Keratinocyte (primary cell): ENCODE measurements at regions not wholly inside any gene's neighbourhood (a gene's known extent, or its start where the extent isn't known, plus 50 kb on each side); places are given as distances from the start of the nearest gene placed in this dataset.

Experiments
- DNase-seq: peaks from one replicate; pipeline ENCODE4 v3.0.0-alpha.2; 2011; ENCODE audit warnings: low read depth, missing footprints, low spot score
- FAIRE-seq: peaks from 2 replicates; lab custom pipeline; 2011; peaks lifted over from hg19 to GRCh38; lab: Jason Lieb, UNC
- H2AFZ ChIP-seq: 2 replicates; pipeline ENCODE4 v1.6.0; 2012; ENCODE audit warnings: low read length, control low read depth, inconsistent platforms; ENCODE audit not compliant: control insufficient read depth
- H3K27ac ChIP-seq: 2 replicates; pipeline ENCODE4 v1.5.1; 2011; ENCODE audit warnings: low read length; ENCODE audit not compliant: control insufficient read depth, insufficient read depth
- H3K27me3 ChIP-seq: 3 replicates; pipeline ENCODE4 v1.6.0; 2011; ENCODE audit warnings: low read length; ENCODE audit not compliant: control insufficient read depth, insufficient read depth; ENCODE audit errors: extremely low read depth
- H3K36me3 ChIP-seq, 2 experiments: 2 replicates in 1 of 2; 3 replicates in 1 of 2; pipeline ENCODE4 v1.5.1; 2011; ENCODE audit warnings: low read length in 2 of 2, mild to moderate bottlenecking in 1 of 2; ENCODE audit not compliant: control insufficient read depth in 2 of 2, insufficient read depth in 2 of 2; ENCODE audit errors: extremely low read depth in 1 of 2
- H3K4me1 ChIP-seq: 3 replicates; pipeline ENCODE4 v1.5.1; 2011; ENCODE audit warnings: low read length; ENCODE audit not compliant: control insufficient read depth, insufficient read depth; ENCODE audit errors: extremely low read depth
- H3K4me2 ChIP-seq: 3 replicates; pipeline ENCODE4 v1.6.0; 2011; ENCODE audit warnings: low read depth, low read length; ENCODE audit not compliant: control insufficient read depth, insufficient read depth; ENCODE audit errors: extremely low read depth
- H3K4me3 ChIP-seq, 3 experiments: fragments of 200-600 bp in 1 of 3; sonication (generic) in 1 of 3; 2 replicates in 2 of 3; 3 replicates in 1 of 3; pipeline ENCODE4 v1.5.1; 2011 to 2016; ENCODE audit warnings: low read length in 3 of 3, mild to moderate bottlenecking in 3 of 3, control low read depth in 2 of 3, inconsistent platforms in 1 of 3, low read depth in 1 of 3, mixed read lengths in 1 of 3, mixed run types in 1 of 3, moderate library complexity in 1 of 3; ENCODE audit not compliant: control insufficient read depth in 2 of 3, insufficient read depth in 2 of 3; ENCODE audit errors: extremely low read depth in 1 of 3
- H3K79me2 ChIP-seq: 2 replicates; pipeline ENCODE4 v1.6.0; 2012; ENCODE audit warnings: low read length; ENCODE audit not compliant: control insufficient read depth, insufficient read depth
- H3K9ac ChIP-seq: 3 replicates; pipeline ENCODE4 v1.6.0; 2011; ENCODE audit warnings: low read length; ENCODE audit not compliant: control insufficient read depth, insufficient read depth; ENCODE audit errors: extremely low read depth
- H3K9me1 ChIP-seq: 3 replicates; pipeline ENCODE4 v1.6.0; 2011; ENCODE audit warnings: low read length; ENCODE audit not compliant: control insufficient read depth, insufficient read depth; ENCODE audit errors: extremely low read depth
- H3K9me3 ChIP-seq: 2 replicates; pipeline ENCODE4 v1.5.1; 2012; ENCODE audit warnings: low read depth, low read length; ENCODE audit not compliant: control insufficient read depth
- H4K20me1 ChIP-seq: 3 replicates; pipeline ENCODE4 v1.6.0; 2011; ENCODE audit warnings: low read length; ENCODE audit not compliant: control insufficient read depth, insufficient read depth; ENCODE audit errors: extremely low read depth
- EZH2 ChIP-seq: IDR thresholded peaks from one replicate; pipeline ENCODE4 v1.6.1; 2012; ENCODE audit warnings: inconsistent platforms, mild to moderate bottlenecking, low read length, moderate library complexity
- dilution Hi-C: fragments of 300-500 bp; cut with MboI; formaldehyde crosslinking; loops from one replicate; pipeline ENCODE4 v1.7.0; 2020; ENCODE audit warnings: low sequenced_read_pairs; ENCODE audit not compliant: extremely low pct_ligation_motif_present
- TF ChIP-seq, protein P1 (sequence below), 3 experiments: IDR thresholded peaks in 1 of 3; conservative IDR thresholded peaks in 1 of 3; optimal IDR thresholded peaks in 1 of 3; 2 replicates in 2 of 3; 3 replicates in 1 of 3; pipeline versions ENCODE3 to v1.5.1; 2011; ENCODE audit warnings: low read length in 3 of 3, mild to moderate bottlenecking in 3 of 3, moderate library complexity in 2 of 3, control low read depth in 1 of 3, inconsistent platforms in 1 of 3; ENCODE audit not compliant: insufficient read depth in 2 of 3; ENCODE audit errors: extremely low read depth in 1 of 3

DNA sequence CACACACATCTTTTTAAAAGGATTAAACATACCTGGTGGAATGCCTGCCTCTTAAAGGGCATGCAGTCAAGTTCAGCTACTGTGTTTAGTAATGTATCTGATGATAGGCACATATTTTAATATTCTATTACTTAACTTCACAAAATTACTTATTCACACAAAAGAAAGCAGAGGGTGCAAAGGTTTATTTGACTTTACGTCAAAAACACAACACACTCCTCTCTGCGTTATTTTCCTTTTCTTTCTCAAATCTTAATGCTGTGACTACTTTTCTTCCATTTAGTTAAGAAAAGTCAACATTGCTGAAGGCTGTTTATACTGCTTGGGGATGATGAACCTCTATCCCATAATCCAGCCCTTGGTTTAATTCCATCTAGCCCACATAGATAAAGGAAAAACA, 127.9 kb upstream of the ST6GAL2 start:
- dilution Hi-C loops, result no loop called here
- no peaks in the 10 kb centered on the region for H3K36me3 ChIP-seq
- H3K9me3 ChIP-seq, result no peaks in the 10 kb centered on the region
- no peak overlapping the region for H2AFZ ChIP-seq
- H4K20me1 ChIP-seq, result no peaks in the 10 kb centered on the region
- no peaks in the 10 kb centered on the region for H3K79me2 ChIP-seq
- no peak for FAIRE-seq
- H3K27ac ChIP-seq, result no peak overlapping the region
- no peak overlapping the region for H3K4me3 ChIP-seq
- DNase-seq, result no peak
- TF ChIP-seq, protein P1, sequence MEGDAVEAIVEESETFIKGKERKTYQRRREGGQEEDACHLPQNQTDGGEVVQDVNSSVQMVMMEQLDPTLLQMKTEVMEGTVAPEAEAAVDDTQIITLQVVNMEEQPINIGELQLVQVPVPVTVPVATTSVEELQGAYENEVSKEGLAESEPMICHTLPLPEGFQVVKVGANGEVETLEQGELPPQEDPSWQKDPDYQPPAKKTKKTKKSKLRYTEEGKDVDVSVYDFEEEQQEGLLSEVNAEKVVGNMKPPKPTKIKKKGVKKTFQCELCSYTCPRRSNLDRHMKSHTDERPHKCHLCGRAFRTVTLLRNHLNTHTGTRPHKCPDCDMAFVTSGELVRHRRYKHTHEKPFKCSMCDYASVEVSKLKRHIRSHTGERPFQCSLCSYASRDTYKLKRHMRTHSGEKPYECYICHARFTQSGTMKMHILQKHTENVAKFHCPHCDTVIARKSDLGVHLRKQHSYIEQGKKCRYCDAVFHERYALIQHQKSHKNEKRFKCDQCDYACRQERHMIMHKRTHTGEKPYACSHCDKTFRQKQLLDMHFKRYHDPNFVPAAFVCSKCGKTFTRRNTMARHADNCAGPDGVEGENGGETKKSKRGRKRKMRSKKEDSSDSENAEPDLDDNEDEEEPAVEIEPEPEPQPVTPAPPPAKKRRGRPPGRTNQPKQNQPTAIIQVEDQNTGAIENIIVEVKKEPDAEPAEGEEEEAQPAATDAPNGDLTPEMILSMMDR (optimal IDR thresholded peaks at IDR 0.05 in 1 of 3, IDR thresholded peaks at IDR 0.05 in 1 of 3, conservative IDR thresholded peaks at IDR 0.05 in 1 of 3; ENCODE audit: extremely low read depth in 1 of 3, insufficient read depth in 2 of 3, low read length in 3 of 3), result no peak
- TF ChIP-seq EZH2, result no peak
- no peaks in the 10 kb centered on the region for H3K9me1 ChIP-seq
- no peak overlapping the region for H3K9ac ChIP-seq
- H3K4me2 ChIP-seq, result no peak overlapping the region
- H3K4me1 ChIP-seq, result no peaks in the 10 kb centered on the region
- no peaks in the 10 kb centered on the region for H3K27me3 ChIP-seq

DNA sequence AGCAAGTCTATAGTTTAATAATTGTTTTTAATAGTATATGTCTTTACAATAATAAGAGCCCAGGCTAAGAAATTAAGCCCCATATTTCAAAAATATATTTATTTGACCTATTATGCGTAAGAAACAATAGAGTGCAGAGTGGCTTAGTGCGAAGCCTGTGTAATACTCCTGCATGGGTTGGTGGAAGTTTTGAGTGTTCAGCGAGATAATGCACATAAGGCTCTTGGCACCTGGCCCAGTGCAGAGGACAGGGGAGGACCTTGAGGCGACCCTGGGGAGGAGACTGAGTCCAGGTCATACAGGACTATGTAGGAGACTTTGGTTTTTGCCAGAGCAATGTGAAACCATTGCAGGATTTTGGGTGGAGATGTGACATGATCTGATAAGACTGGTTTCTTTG, 132.4 kb upstream of the ST6GAL2 start:
- TF ChIP-seq, protein P1 (optimal IDR thresholded peaks at IDR 0.05 in 1 of 3, IDR thresholded peaks at IDR 0.05 in 1 of 3, conservative IDR thresholded peaks at IDR 0.05 in 1 of 3; ENCODE audit: extremely low read depth in 1 of 3, insufficient read depth in 2 of 3, low read length in 3 of 3), result no peak
- no peak for TF ChIP-seq EZH2
- Histone ChIP-seq H3K79me2 (no peaks in the 10 kb centered on the region), H3K9ac (no peak overlapping the region), H3K4me1 (no peaks in the 10 kb centered on the region), H3K27ac (no peak overlapping the region), H3K4me2 (no peak overlapping the region), H3K27me3 (no peaks in the 10 kb centered on the region), H3K9me1 (no peaks in the 10 kb centered on the region), H3K36me3 (no peaks in the 10 kb centered on the region), H2AFZ (no peak overlapping the region), H3K9me3 (no peaks in the 10 kb centered on the region), H4K20me1 (no peaks in the 10 kb centered on the region), H3K4me3 (no peak overlapping the region)
- FAIRE-seq (no peak), DNase-seq (no peak)
- dilution Hi-C loops, result no loop called here
